Right atrium auricular region (tissue), 2 donors: ENCODE measurements at regions not wholly inside any gene's neighbourhood (a gene's known extent, or its start where the extent isn't known, plus 50 kb on each side); places are given as distances from the start of the nearest gene placed in this dataset.

ENCODE experiments used
- DNase-seq: peaks from one replicate; pipeline ENCODE4 v3.0.0-alpha.2; 2019; ENCODE audit warnings: low spot score
- H3K27ac ChIP-seq, 2 donors: fragments of 200-600 bp; sonication (generic); 1 replicate in 1 of 2; 2 replicates in 1 of 2; pipeline ENCODE4 v1.5.1; 2016 to 2019
- H3K27me3 ChIP-seq, 2 donors: fragments of 200-600 bp; sonication (generic); one replicate each; pipeline versions ENCODE4 v1.5.1 to v1.6.0; 2017 to 2019
- H3K36me3 ChIP-seq: fragments of 200-600 bp; sonication (generic); one replicate; pipeline ENCODE4 v1.5.1; 2016
- H3K4me1 ChIP-seq, 2 donors: fragments of 200-600 bp; sonication (generic); one replicate each; pipeline versions ENCODE4 v1.5.1 to v1.6.0; 2017 to 2019
- H3K4me3 ChIP-seq, 2 donors: fragments of 200-600 bp; sonication (generic); 1 replicate in 1 of 2; 2 replicates in 1 of 2; pipeline ENCODE4 v1.5.1; 2017 to 2019; ENCODE audit warnings: mild to moderate bottlenecking in 1 of 2, moderate library complexity in 1 of 2
- H3K9me3 ChIP-seq, 2 donors: fragments of 200-600 bp; sonication (generic); one replicate each; pipeline ENCODE4 v1.5.1; 2019
- CTCF ChIP-seq, 2 donors: fragments of 200-600 bp; sonication (generic); IDR thresholded peaks; one replicate each; pipeline ENCODE4 v1.5.1; 2019; ENCODE audit warnings: antibody characterized with exemption in 2 of 2

GRCh38 chr5:89199306-89199705, 316.3 kb upstream of the MEF2C start:
- H3K27ac ChIP-seq, result no peak overlapping the region
- no peaks in the 10 kb centered on the region for H3K27me3 ChIP-seq
- TF ChIP-seq CTCF (IDR thresholded peaks at IDR 0.05), result no peak
- peaks cover 6 to 25% of the 10 kb centered on the region in 2 donors for H3K9me3 ChIP-seq
- H3K4me1 ChIP-seq, result no peaks in the 10 kb centered on the region
- no peaks in the 10 kb centered on the region for H3K36me3 ChIP-seq
- DNase-seq, result no peak
- no peak overlapping the region for H3K4me3 ChIP-seq

- no peak for TF ChIP-seq CTCF (IDR thresholded peaks at IDR 0.05)
- no peak for DNase-seq
- Histone ChIP-seq H3K4me3 (no peak overlapping the region), H3K27ac (no peak overlapping the region), H3K4me1 (no peaks in the 10 kb centered on the region), H3K27me3 (no peaks in the 10 kb centered on the region), H3K36me3 (no peaks in the 10 kb centered on the region), H3K9me3 (peaks cover 3 to 6% of the 10 kb centered on the region in 2 donors)
These were observed 308.4 kb upstream of the MEF2C start for GRCh38 chr5:89191374-89191773.

- no peak for DNase-seq
- Histone ChIP-seq H3K9me3 (peaks cover 0 to 3% of the 10 kb centered on the region in 2 donors), H3K27me3 (no peaks in the 10 kb centered on the region), H3K36me3 (no peaks in the 10 kb centered on the region), H3K4me1 (no peaks in the 10 kb centered on the region), H3K27ac (no peak overlapping the region), H3K4me3 (no peak overlapping the region)
- TF ChIP-seq CTCF (IDR thresholded peaks at IDR 0.05), result no peak
These were observed 307.7 kb upstream of the MEF2C start for GRCh38 chr5:89190515-89191265.

- no peak for DNase-seq
- Histone ChIP-seq H3K9me3 (no peaks in the 10 kb centered on the region), H3K27me3 (no peaks in the 10 kb centered on the region), H3K36me3 (no peaks in the 10 kb centered on the region), H3K4me3 (no peak overlapping the region), H3K27ac (no peak overlapping the region), H3K4me1 (no peaks in the 10 kb centered on the region)
- no peak for TF ChIP-seq CTCF (IDR thresholded peaks at IDR 0.05)
These were observed 305.0 kb upstream of the MEF2C start for GRCh38 chr5:89187883-89188465.

- no peak overlapping the region for H3K4me3 ChIP-seq
- DNase-seq, result no peak
- H3K9me3 ChIP-seq, result no peaks in the 10 kb centered on the region
- no peaks in the 10 kb centered on the region for H3K4me1 ChIP-seq
- no peaks in the 10 kb centered on the region for H3K36me3 ChIP-seq
- no peak for TF ChIP-seq CTCF (IDR thresholded peaks at IDR 0.05)
- no peak overlapping the region for H3K27ac ChIP-seq
- no peaks in the 10 kb centered on the region for H3K27me3 ChIP-seq
These were observed 304.3 kb upstream of the MEF2C start for GRCh38 chr5:89187268-89187667.
